Liver (tissue), 8 donors: ENCODE measurements at regions not wholly inside any gene's neighbourhood (a gene's known extent, or its start where the extent isn't known, plus 50 kb on each side); places are given as distances from the start of the nearest gene placed in this dataset.

ENCODE experiments used
- DNase-seq: peaks from one replicate; pipeline ENCODE4 v3.0.0-alpha.2; 2017; ENCODE audit warnings: low spot score
- H3K27ac ChIP-seq, 2 donors: one replicate each; pipeline ENCODE4 v1.7.0; 2013; ENCODE audit warnings: inconsistent platforms in 2 of 2, low read length in 2 of 2, control low read depth in 1 of 2, low read depth in 1 of 2, mild to moderate bottlenecking in 1 of 2
- H3K27me3 ChIP-seq, 4 donors: one replicate each; pipeline versions ENCODE4 v1.6.1 to v1.7.0; 2013; ENCODE audit warnings: low read length in 3 of 4, inconsistent platforms in 1 of 4, mild to moderate bottlenecking in 1 of 4, moderate library complexity in 1 of 4; ENCODE audit not compliant: control insufficient read depth in 4 of 4, insufficient read depth in 4 of 4
- H3K36me3 ChIP-seq, 4 donors: one replicate each; pipeline versions ENCODE4 v1.6.1 to v1.7.0; 2013; ENCODE audit warnings: low read length in 3 of 4, mild to moderate bottlenecking in 3 of 4, low read depth in 1 of 4, moderate library complexity in 1 of 4; ENCODE audit not compliant: control insufficient read depth in 4 of 4, insufficient read depth in 3 of 4
- H3K4me1 ChIP-seq, 4 donors: one replicate each; pipeline versions ENCODE4 v1.6.1 to v1.7.0; 2013; ENCODE audit warnings: low read length in 3 of 4, mild to moderate bottlenecking in 3 of 4, moderate library complexity in 1 of 4; ENCODE audit not compliant: control insufficient read depth in 4 of 4, insufficient read depth in 4 of 4
- H3K4me3 ChIP-seq, 3 donors: one replicate each; pipeline versions ENCODE4 v1.6.1 to v1.7.0; 2013; ENCODE audit warnings: low read length in 3 of 3, control low read depth in 1 of 3, low read depth in 1 of 3, mild to moderate bottlenecking in 1 of 3
- H3K9ac ChIP-seq, 2 donors: one replicate each; pipeline ENCODE4 v1.7.0; 2013; ENCODE audit warnings: low read length in 2 of 2, mild to moderate bottlenecking in 2 of 2, moderate library complexity in 2 of 2, control low read depth in 1 of 2, low read depth in 1 of 2
- H3K9me3 ChIP-seq, 4 donors: one replicate each; pipeline versions ENCODE4 v1.6.1 to v1.7.0; 2013; ENCODE audit warnings: low read length in 3 of 4; ENCODE audit not compliant: control insufficient read depth in 4 of 4
- EGR1 ChIP-seq, 2 donors: IDR thresholded peaks; 2 replicates each; pipeline ENCODE4 v1.6.1; 2016 to 2018; ENCODE audit warnings: antibody characterized with exemption in 2 of 2, low read depth in 2 of 2
- FOXA1 ChIP-seq: IDR thresholded peaks from 2 replicates; pipeline ENCODE4 v1.6.1; 2016; ENCODE audit warnings: antibody characterized with exemption
- FOXA2 ChIP-seq: IDR thresholded peaks from 2 replicates; pipeline ENCODE4 v1.6.1; 2016; ENCODE audit warnings: antibody characterized with exemption
- GABPA ChIP-seq, 2 donors: IDR thresholded peaks in 1 of 2; conservative IDR thresholded peaks in 1 of 2; 2 replicates each; pipeline ENCODE4 v1.6.1; 2016; ENCODE audit warnings: antibody characterized with exemption in 2 of 2, mild to moderate bottlenecking in 1 of 2, moderate library complexity in 1 of 2
- HNF4A ChIP-seq, 2 donors: conservative IDR thresholded peaks; 2 replicates each; pipeline ENCODE4 v1.6.1; 2016; ENCODE audit warnings: antibody characterized with exemption in 2 of 2, mild to moderate bottlenecking in 2 of 2
- HNF4G ChIP-seq: IDR thresholded peaks from 2 replicates; pipeline ENCODE4 v1.6.1; 2016; ENCODE audit warnings: antibody characterized with exemption
- JUND ChIP-seq, 2 donors: IDR thresholded peaks; 2 replicates each; pipeline ENCODE4 v1.6.1; 2016; ENCODE audit warnings: antibody characterized with exemption in 2 of 2
- NR2F2 ChIP-seq: IDR thresholded peaks from 2 replicates; pipeline ENCODE4 v1.6.1; 2016; ENCODE audit warnings: antibody characterized with exemption
- RAD21 ChIP-seq, 2 donors: IDR thresholded peaks; 2 replicates each; pipeline ENCODE4 v1.6.1; 2016; ENCODE audit warnings: antibody characterized with exemption in 2 of 2, mild to moderate bottlenecking in 2 of 2
- REST ChIP-seq: IDR thresholded peaks from 2 replicates; pipeline ENCODE4 v1.6.1; 2016; ENCODE audit warnings: antibody characterized with exemption, mild to moderate bottlenecking
- RXRA ChIP-seq, 2 donors: IDR thresholded peaks; 2 replicates each; pipeline ENCODE4 v1.6.1; 2017 to 2018; ENCODE audit warnings: antibody characterized with exemption in 2 of 2, mild to moderate bottlenecking in 1 of 2
- YY1 ChIP-seq: IDR thresholded peaks from 2 replicates; pipeline ENCODE4 v1.6.1; 2016; ENCODE audit warnings: antibody characterized with exemption, mild to moderate bottlenecking
- ZBTB33 ChIP-seq: IDR thresholded peaks from 2 replicates; pipeline ENCODE4 v1.6.1; 2016; ENCODE audit warnings: antibody characterized with exemption
- WGBS: extraction: QIAGEN DNeasy Blood & Tissue Kit; methylation state at CpG from one replicate; pipeline ENCODE4 v1.1.7; 2013; 5-methylcytosine and 5-hydroxymethylcytosine counted together
- TF ChIP-seq, protein P1 (sequence below): fragments of 150-350 bp; IDR thresholded peaks from 2 replicates; pipeline ENCODE4 v1.5.1; 2017; ENCODE audit warnings: improper control_type of control experiment, low read depth, low read length; ENCODE audit not compliant: missing input control
- TF ChIP-seq, protein P2 (sequence below): IDR thresholded peaks from 2 replicates; pipeline ENCODE4 v1.6.1; 2016; ENCODE audit warnings: antibody characterized with exemption
- donor health status: healthy.
- donor health status: healthy.
- donor health status: healthy.
- donor health status: healthy.
- donor health status: healthy.

DNA sequence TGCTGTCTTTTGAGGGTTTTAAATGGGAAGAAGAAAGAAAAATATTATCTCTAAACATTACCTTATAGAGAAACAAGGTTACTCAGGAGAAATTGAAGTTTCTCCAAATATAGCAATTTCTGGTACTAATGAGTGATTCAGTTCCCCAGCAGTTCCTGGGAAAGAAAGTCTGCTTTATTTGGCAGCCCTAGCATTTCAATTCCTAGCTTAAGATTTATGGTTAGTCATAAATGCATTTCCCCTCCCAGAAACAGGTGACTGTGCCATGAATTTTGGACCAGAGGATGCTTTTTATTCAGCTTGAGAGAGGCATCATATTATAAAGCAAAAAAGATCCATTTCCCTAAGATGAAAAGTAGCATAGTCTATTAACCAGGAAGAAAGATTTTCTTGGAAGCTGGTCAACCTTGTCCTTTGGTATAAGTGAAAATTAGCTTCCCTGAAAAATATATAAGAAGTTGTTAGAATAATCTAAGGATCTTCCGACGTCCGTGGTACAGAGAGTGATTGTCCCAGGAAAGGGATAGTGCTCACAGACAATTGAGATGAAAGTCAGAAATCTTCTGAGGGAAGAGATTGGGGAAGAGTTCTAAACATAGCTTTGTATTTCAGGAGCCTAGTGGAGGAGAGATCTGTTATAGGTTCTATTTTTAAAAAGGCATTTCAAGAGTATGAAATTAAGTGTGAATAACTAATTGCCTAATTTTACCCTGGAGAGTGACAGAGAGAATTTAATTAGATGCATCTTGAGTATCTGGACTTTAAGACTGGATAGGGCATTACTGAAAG is 164.9 kb downstream of the ESM1 start:
- no peak overlapping the region for H3K9ac ChIP-seq
- H3K36me3 ChIP-seq, result no peaks in the 10 kb centered on the region
- 82% methylated on average over 3 of the region's 3 CpGs for WGBS
- H3K27ac ChIP-seq, result no peak overlapping the region
- no peaks in the 10 kb centered on the region for H3K9me3 ChIP-seq
- H3K27me3 ChIP-seq, result no peaks in the 10 kb centered on the region
- H3K4me1 ChIP-seq, result no peaks in the 10 kb centered on the region
- no peak overlapping the region for H3K4me3 ChIP-seq
- TF ChIP-seq RXRA (IDR thresholded peaks at IDR 0.05) (no peak), YY1 (no peak), HNF4A (conservative IDR thresholded peaks at IDR 0.05) (no peak), NR2F2 (no peak), REST (no peak), GABPA (IDR thresholded peaks at IDR 0.05 in 1 of 2, conservative IDR thresholded peaks at IDR 0.05 in 1 of 2) (no peak), FOXA1 (no peak), HNF4G (no peak), EGR1 (IDR thresholded peaks at IDR 0.05; ENCODE audit: low read depth in 2 of 2) (no peak), JUND (IDR thresholded peaks at IDR 0.05) (no peak), ZBTB33 (no peak), RAD21 (IDR thresholded peaks at IDR 0.05) (no peak), FOXA2 (no peak)
- TF ChIP-seq, protein P1, sequence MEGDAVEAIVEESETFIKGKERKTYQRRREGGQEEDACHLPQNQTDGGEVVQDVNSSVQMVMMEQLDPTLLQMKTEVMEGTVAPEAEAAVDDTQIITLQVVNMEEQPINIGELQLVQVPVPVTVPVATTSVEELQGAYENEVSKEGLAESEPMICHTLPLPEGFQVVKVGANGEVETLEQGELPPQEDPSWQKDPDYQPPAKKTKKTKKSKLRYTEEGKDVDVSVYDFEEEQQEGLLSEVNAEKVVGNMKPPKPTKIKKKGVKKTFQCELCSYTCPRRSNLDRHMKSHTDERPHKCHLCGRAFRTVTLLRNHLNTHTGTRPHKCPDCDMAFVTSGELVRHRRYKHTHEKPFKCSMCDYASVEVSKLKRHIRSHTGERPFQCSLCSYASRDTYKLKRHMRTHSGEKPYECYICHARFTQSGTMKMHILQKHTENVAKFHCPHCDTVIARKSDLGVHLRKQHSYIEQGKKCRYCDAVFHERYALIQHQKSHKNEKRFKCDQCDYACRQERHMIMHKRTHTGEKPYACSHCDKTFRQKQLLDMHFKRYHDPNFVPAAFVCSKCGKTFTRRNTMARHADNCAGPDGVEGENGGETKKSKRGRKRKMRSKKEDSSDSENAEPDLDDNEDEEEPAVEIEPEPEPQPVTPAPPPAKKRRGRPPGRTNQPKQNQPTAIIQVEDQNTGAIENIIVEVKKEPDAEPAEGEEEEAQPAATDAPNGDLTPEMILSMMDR, result no peak
- TF ChIP-seq, protein P2, sequence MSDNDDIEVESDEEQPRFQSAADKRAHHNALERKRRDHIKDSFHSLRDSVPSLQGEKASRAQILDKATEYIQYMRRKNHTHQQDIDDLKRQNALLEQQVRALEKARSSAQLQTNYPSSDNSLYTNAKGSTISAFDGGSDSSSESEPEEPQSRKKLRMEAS, result no peak
- no peak for DNase-seq

DNA sequence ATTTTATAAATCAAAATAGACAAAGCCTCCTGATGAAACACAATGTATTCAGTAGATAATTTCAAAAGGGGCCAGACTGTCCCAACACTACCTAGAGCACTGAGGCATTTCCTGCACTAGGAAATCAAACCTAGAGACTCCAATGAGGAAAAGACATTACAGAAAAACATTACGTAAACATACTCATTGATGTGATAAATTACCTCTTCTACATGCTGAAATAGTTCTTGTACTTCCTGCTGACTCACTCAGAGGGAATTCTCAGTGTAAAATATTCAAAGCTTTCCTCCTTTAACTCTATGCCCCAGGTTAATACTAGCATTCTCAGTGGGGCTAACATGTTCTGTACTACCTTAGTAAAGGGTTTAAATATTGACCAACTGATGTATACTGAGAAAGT is 178.0 kb downstream of the ESM1 start:
- WGBS, result 71% methylated on average over 1 of the region's 1 CpG
- Histone ChIP-seq H3K4me3 (no peak overlapping the region), H3K4me1 (no peaks in the 10 kb centered on the region), H3K9ac (no peak overlapping the region), H3K9me3 (no peaks in the 10 kb centered on the region), H3K27me3 (no peaks in the 10 kb centered on the region), H3K36me3 (no peaks in the 10 kb centered on the region), H3K27ac (no peak overlapping the region)
- TF ChIP-seq HNF4G, result no peak
- no peak for DNase-seq
